SU-DHL-6 (cell line): ENCODE measurements at regions not wholly inside any gene's neighbourhood (a gene's known extent, or its start where the extent isn't known, plus 50 kb on each side); places are given as distances from the start of the nearest gene placed in this dataset.
"Not testable (repeated sequence)": the region's sequence is repeated elsewhere in the genome, so short reads cannot be mapped to it uniquely, and the experiment has no call there.

Source experiments
- H2AFZ ChIP-seq: fragments of 200-600 bp; sonication (generic); 2 replicates; pipeline ENCODE4 v1.6.1; 2014; ENCODE audit warnings: low read depth, mild to moderate bottlenecking, moderate library complexity, mixed read lengths, antibody characterized with exemption, low read length; ENCODE audit not compliant: severe bottlenecking
- H3F3A ChIP-seq: fragments of 200-600 bp; shearing (Covaris generic); 2 replicates; pipeline ENCODE4 v1.6.0; 2016; ENCODE audit warnings: antibody characterized with exemption, mild to moderate bottlenecking; ENCODE audit not compliant: insufficient read depth
- H3K27ac ChIP-seq: fragments of 200-600 bp; sonication (generic); 2 replicates; pipeline ENCODE4 v1.5.1; 2016; ENCODE audit warnings: low read depth, mild to moderate bottlenecking, low read length, moderate library complexity, mixed read lengths
- H3K27me3 ChIP-seq: fragments of 200-600 bp; sonication (generic), shearing (Covaris generic); 2 replicates; pipeline ENCODE4 v1.6.0; 2014; ENCODE audit warnings: mild to moderate bottlenecking, low read length
- H3K36me3 ChIP-seq: fragments of 200-600 bp; sonication (generic); 2 replicates; pipeline ENCODE4 v1.6.1; 2014; ENCODE audit warnings: mild to moderate bottlenecking, low read length, mixed read lengths
- H3K4me2 ChIP-seq: fragments of 300-600, 200-600 bp; shearing (Covaris generic), sonication (generic); 2 replicates; pipeline ENCODE4 v1.6.0; 2014; ENCODE audit warnings: low read length, low read depth, mild to moderate bottlenecking; ENCODE audit not compliant: poor library complexity, severe bottlenecking
- H3K4me3 ChIP-seq: fragments of 200-600 bp; sonication (generic); 2 replicates; pipeline ENCODE4 v1.5.1; 2014; ENCODE audit warnings: antibody characterized with exemption, low read length, mild to moderate bottlenecking, mixed read lengths; ENCODE audit not compliant: insufficient read depth, poor library complexity, severe bottlenecking
- H3K79me2 ChIP-seq: fragments of 200-600 bp; sonication (generic); 2 replicates; pipeline ENCODE4 v1.6.1; 2014; ENCODE audit warnings: mild to moderate bottlenecking, low read length, moderate library complexity; ENCODE audit not compliant: insufficient read depth
- H3K9ac ChIP-seq: fragments of 200-600 bp; sonication (generic); 2 replicates; pipeline ENCODE4 v1.7.0; 2014; ENCODE audit warnings: mild to moderate bottlenecking, low read length
- H3K9me2 ChIP-seq: fragments of 200-600 bp; sonication (generic); replicated peaks from 2 replicates; pipeline ENCODE4 v1.6.1; 2014; ENCODE audit warnings: low read length; ENCODE audit not compliant: insufficient read depth
- H3K9me3 ChIP-seq: fragments of 200-600 bp; sonication (generic); 2 replicates; pipeline ENCODE4 v1.6.1; 2014; ENCODE audit warnings: low read length, mixed read lengths; ENCODE audit not compliant: insufficient read depth
- H4K20me1 ChIP-seq: fragments of 200-600 bp; sonication (generic); 2 replicates; pipeline ENCODE4 v1.6.1; 2014; ENCODE audit warnings: low read depth, mild to moderate bottlenecking, antibody characterized with exemption, low read length, moderate library complexity, mixed read lengths
- EZH2phosphoT487 ChIP-seq: fragments of 200-600 bp; sonication (generic), shearing (Covaris generic); conservative IDR thresholded peaks from 2 replicates; pipeline ENCODE4 v1.6.1; 2018; ENCODE audit warnings: mild to moderate bottlenecking, antibody characterized with exemption, low read length, moderate library complexity, mixed read lengths
- TF ChIP-seq, protein P1 (sequence below): fragments of 200-600 bp; sonication (generic); IDR thresholded peaks from one replicate; pipeline ENCODE4 v1.5.1; 2017; ENCODE audit warnings: antibody characterized with exemption, mild to moderate bottlenecking, low read length, moderate library complexity; ENCODE audit not compliant: insufficient read depth, poor library complexity, severe bottlenecking

GRCh38 chrX:34270434-34270833 is 138.3 kb upstream of the FAM47A start:
- H3K36me3 ChIP-seq, result no peaks in the 10 kb centered on the region
- no peak overlapping the region for H2AFZ ChIP-seq
- no peak overlapping the region for H3K4me3 ChIP-seq
- no peaks in the 10 kb centered on the region for H3F3A ChIP-seq
- H3K4me2 ChIP-seq, result no peak overlapping the region
- H3K27me3 ChIP-seq, result no peaks in the 10 kb centered on the region
- H3K9me3 ChIP-seq, result no peaks in the 10 kb centered on the region
- no peak for TF ChIP-seq EZH2phosphoT487
- TF ChIP-seq, protein P1, sequence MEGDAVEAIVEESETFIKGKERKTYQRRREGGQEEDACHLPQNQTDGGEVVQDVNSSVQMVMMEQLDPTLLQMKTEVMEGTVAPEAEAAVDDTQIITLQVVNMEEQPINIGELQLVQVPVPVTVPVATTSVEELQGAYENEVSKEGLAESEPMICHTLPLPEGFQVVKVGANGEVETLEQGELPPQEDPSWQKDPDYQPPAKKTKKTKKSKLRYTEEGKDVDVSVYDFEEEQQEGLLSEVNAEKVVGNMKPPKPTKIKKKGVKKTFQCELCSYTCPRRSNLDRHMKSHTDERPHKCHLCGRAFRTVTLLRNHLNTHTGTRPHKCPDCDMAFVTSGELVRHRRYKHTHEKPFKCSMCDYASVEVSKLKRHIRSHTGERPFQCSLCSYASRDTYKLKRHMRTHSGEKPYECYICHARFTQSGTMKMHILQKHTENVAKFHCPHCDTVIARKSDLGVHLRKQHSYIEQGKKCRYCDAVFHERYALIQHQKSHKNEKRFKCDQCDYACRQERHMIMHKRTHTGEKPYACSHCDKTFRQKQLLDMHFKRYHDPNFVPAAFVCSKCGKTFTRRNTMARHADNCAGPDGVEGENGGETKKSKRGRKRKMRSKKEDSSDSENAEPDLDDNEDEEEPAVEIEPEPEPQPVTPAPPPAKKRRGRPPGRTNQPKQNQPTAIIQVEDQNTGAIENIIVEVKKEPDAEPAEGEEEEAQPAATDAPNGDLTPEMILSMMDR, result no peak
- no peaks in the 10 kb centered on the region for H3K9me2 ChIP-seq
- H3K9ac ChIP-seq, result no peak overlapping the region
- H3K27ac ChIP-seq, result no peak overlapping the region
- no peaks in the 10 kb centered on the region for H3K79me2 ChIP-seq
- H4K20me1 ChIP-seq, result no peaks in the 10 kb centered on the region

DNA sequence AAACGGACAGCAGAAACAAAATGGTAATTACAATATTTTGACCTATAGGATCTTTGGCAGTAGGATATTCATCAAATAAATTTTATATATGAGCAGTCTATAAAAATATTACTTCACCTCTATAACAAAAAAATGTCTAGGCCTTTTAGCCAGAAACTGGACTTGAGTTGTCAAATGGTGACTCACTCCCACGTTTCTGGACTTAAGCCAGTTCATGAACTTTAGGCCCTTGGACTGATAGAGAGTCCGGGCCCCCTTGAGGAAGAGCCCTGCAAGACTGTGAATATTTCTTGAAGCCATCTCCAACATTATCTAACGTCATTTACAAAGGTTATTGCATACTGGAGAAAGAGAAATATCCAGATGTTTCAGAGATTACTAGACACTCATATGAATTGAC is 106.8 kb upstream of the FAM47A start:
- Histone ChIP-seq H4K20me1 (no peaks in the 10 kb centered on the region), H3K4me3 (no peak overlapping the region), H2AFZ (no peak overlapping the region), H3K9me3 (no peaks in the 10 kb centered on the region), H3K79me2 (no peaks in the 10 kb centered on the region), H3K27ac (no peak overlapping the region), H3K36me3 (no peaks in the 10 kb centered on the region), H3K4me2 (no peak overlapping the region), H3K27me3 (no peaks in the 10 kb centered on the region), H3K9ac (no peak overlapping the region), H3F3A (no peaks in the 10 kb centered on the region), H3K9me2 (no peaks in the 10 kb centered on the region)
- TF ChIP-seq, protein P1, result no peak
- TF ChIP-seq EZH2phosphoT487, result no peak

GRCh38 chrX:34230156-34230555 is 98.0 kb upstream of the FAM47A start:
- H3K9ac ChIP-seq, H2AFZ ChIP-seq, H3K9me3 ChIP-seq, H3K79me2 ChIP-seq, H3F3A ChIP-seq, H3K27me3 ChIP-seq, H3K4me2 ChIP-seq, H3K4me3 ChIP-seq, H3K36me3 ChIP-seq, H3K27ac ChIP-seq, H4K20me1 ChIP-seq, H3K9me2 ChIP-seq: not testable (repeated sequence)

DNA sequence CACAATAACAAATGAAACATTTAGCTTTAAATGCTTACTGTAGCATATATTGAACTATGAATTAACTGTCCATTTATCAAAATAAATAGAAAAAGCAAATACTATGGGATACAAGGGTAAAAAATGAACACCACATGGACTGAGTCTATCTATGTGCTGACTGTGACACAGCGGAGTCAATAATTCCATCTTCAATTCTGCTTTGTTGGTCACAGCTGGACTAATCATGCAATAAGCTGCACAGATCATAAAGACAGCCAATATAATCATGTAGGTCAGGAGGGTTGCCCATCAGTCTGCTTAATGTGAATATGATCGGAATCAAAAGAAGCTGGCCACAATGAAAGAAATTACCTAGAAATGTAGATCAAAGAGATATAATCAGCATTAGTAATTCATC is 95.7 kb upstream of the FAM47A start:
- no peak overlapping the region for H3K27ac ChIP-seq
- H3K27me3 ChIP-seq, result no peaks in the 10 kb centered on the region
- H3K36me3 ChIP-seq, result no peaks in the 10 kb centered on the region
- H3K4me3 ChIP-seq, result no peak overlapping the region
- no peaks in the 10 kb centered on the region for H4K20me1 ChIP-seq
- H3F3A ChIP-seq, result no peaks in the 10 kb centered on the region
- no peak overlapping the region for H3K4me2 ChIP-seq
- H3K9me3 ChIP-seq, result no peaks in the 10 kb centered on the region
- H2AFZ ChIP-seq, result no peak overlapping the region
- no peaks in the 10 kb centered on the region for H3K79me2 ChIP-seq
- TF ChIP-seq, protein P1, result no peak
- no peak for TF ChIP-seq EZH2phosphoT487
- no peaks in the 10 kb centered on the region for H3K9me2 ChIP-seq
- no peak overlapping the region for H3K9ac ChIP-seq
